HG03469 (cell line): ENCODE measurements at regions not wholly inside any gene's neighbourhood (a gene's known extent, or its start where the extent isn't known, plus 50 kb on each side); places are given as distances from the start of the nearest gene placed in this dataset.
"Not testable (repeated sequence)": the region's sequence is repeated elsewhere in the genome, so short reads cannot be mapped to it uniquely, and the experiment has no call there.

ENCODE experiments used
- ATAC-seq: cut with Tn5 transposase; IDR thresholded peaks from one replicate; pipeline ENCODE4 v1.9.1; 2021; ENCODE audit warnings: mild to moderate bottlenecking, moderate library complexity, moderate number of reproducible peaks; ENCODE audit not compliant: unreplicated experiment

- ATAC-seq: no peak
Measured at GRCh38 chr10:106309376-106309775, 855.1 kb downstream of the SORCS1 start.

GRCh38 chr10:106308284-106308683 is 856.2 kb downstream of the SORCS1 start:
- no peak for ATAC-seq

- ATAC-seq: no peak
Measured at GRCh38 chr10:106304056-106304455, 860.5 kb downstream of the SORCS1 start.

GRCh38 chr10:106302961-106303360 is 861.5 kb downstream of the SORCS1 start:
- ATAC-seq: no peak

- ATAC-seq: no peak
Measured at GRCh38 chr10:106301146-106301545, 863.4 kb downstream of the SORCS1 start.

- no peak for ATAC-seq
Measured at GRCh38 chr10:106296750-106297392, 867.6 kb downstream of the SORCS1 start.

- no peak for ATAC-seq
Measured at GRCh38 chr10:106284802-106285587, 879.5 kb downstream of the SORCS1 start.

- no peak for ATAC-seq
Measured at GRCh38 chr10:106280896-106281460, 883.5 kb downstream of the SORCS1 start.

GRCh38 chr10:106278383-106278782 is 886.1 kb downstream of the SORCS1 start:
- no peak for ATAC-seq

- ATAC-seq: no peak
Measured at GRCh38 chr10:106271237-106271636, 893.3 kb downstream of the SORCS1 start.

- ATAC-seq: no peak
Measured at GRCh38 chr10:106268000-106268399, 896.5 kb downstream of the SORCS1 start.

- ATAC-seq: no peak
Measured at GRCh38 chr10:106267591-106267990, 896.9 kb downstream of the SORCS1 start.

GRCh38 chr10:106257432-106257831 is 907.1 kb downstream of the SORCS1 start:
- not testable (repeated sequence) for ATAC-seq

GRCh38 chr10:106255111-106255678 is 909.3 kb downstream of the SORCS1 start:
- ATAC-seq: no peak

GRCh38 chr10:106254071-106254470 is 910.4 kb downstream of the SORCS1 start:
- ATAC-seq: no peak

GRCh38 chr10:106252541-106252940 is 912.0 kb downstream of the SORCS1 start:
- ATAC-seq: no peak

- ATAC-seq: no peak
Measured at GRCh38 chr10:106251573-106251972, 912.9 kb downstream of the SORCS1 start.

GRCh38 chr10:106242301-106242700 is 922.2 kb downstream of the SORCS1 start:
- no peak for ATAC-seq

GRCh38 chr10:106226828-106227227 is 937.7 kb downstream of the SORCS1 start:
- ATAC-seq: no peak

- no peak for ATAC-seq
Measured at GRCh38 chr10:106226142-106226541, 938.4 kb downstream of the SORCS1 start.

- ATAC-seq: no peak
Measured at GRCh38 chr10:106224676-106225075, 939.8 kb downstream of the SORCS1 start.

- no peak for ATAC-seq
Measured at GRCh38 chr10:106217627-106218026, 946.9 kb downstream of the SORCS1 start.
